Keratinocyte (primary cell): ENCODE measurements at regions not wholly inside any gene's neighbourhood (a gene's known extent, or its start where the extent isn't known, plus 50 kb on each side); places are given as distances from the start of the nearest gene placed in this dataset.
"Not testable (repeated sequence)": the region's sequence is repeated elsewhere in the genome, so short reads cannot be mapped to it uniquely, and the experiment has no call there.

Experiments used
- DNase-seq: peaks from one replicate; pipeline ENCODE4 v3.0.0-alpha.2; 2011; ENCODE audit warnings: low read depth, missing footprints, low spot score
- FAIRE-seq: peaks from 2 replicates; lab custom pipeline; 2011; peaks lifted over from hg19 to GRCh38; lab: Jason Lieb, UNC
- H2AFZ ChIP-seq: 2 replicates; pipeline ENCODE4 v1.6.0; 2012; ENCODE audit warnings: low read length, control low read depth, inconsistent platforms; ENCODE audit not compliant: control insufficient read depth
- H3K27ac ChIP-seq: 2 replicates; pipeline ENCODE4 v1.5.1; 2011; ENCODE audit warnings: low read length; ENCODE audit not compliant: control insufficient read depth, insufficient read depth
- H3K27me3 ChIP-seq: 3 replicates; pipeline ENCODE4 v1.6.0; 2011; ENCODE audit warnings: low read length; ENCODE audit not compliant: control insufficient read depth, insufficient read depth; ENCODE audit errors: extremely low read depth
- H3K36me3 ChIP-seq, 2 experiments: 2 replicates in 1 of 2; 3 replicates in 1 of 2; pipeline ENCODE4 v1.5.1; 2011; ENCODE audit warnings: low read length in 2 of 2, mild to moderate bottlenecking in 1 of 2; ENCODE audit not compliant: control insufficient read depth in 2 of 2, insufficient read depth in 2 of 2; ENCODE audit errors: extremely low read depth in 1 of 2
- H3K4me1 ChIP-seq: 3 replicates; pipeline ENCODE4 v1.5.1; 2011; ENCODE audit warnings: low read length; ENCODE audit not compliant: control insufficient read depth, insufficient read depth; ENCODE audit errors: extremely low read depth
- H3K4me2 ChIP-seq: 3 replicates; pipeline ENCODE4 v1.6.0; 2011; ENCODE audit warnings: low read depth, low read length; ENCODE audit not compliant: control insufficient read depth, insufficient read depth; ENCODE audit errors: extremely low read depth
- H3K4me3 ChIP-seq, 3 experiments: fragments of 200-600 bp in 1 of 3; sonication (generic) in 1 of 3; 2 replicates in 2 of 3; 3 replicates in 1 of 3; pipeline ENCODE4 v1.5.1; 2011 to 2016; ENCODE audit warnings: low read length in 3 of 3, mild to moderate bottlenecking in 3 of 3, control low read depth in 2 of 3, inconsistent platforms in 1 of 3, low read depth in 1 of 3, mixed read lengths in 1 of 3, mixed run types in 1 of 3, moderate library complexity in 1 of 3; ENCODE audit not compliant: control insufficient read depth in 2 of 3, insufficient read depth in 2 of 3; ENCODE audit errors: extremely low read depth in 1 of 3
- H3K79me2 ChIP-seq: 2 replicates; pipeline ENCODE4 v1.6.0; 2012; ENCODE audit warnings: low read length; ENCODE audit not compliant: control insufficient read depth, insufficient read depth
- H3K9ac ChIP-seq: 3 replicates; pipeline ENCODE4 v1.6.0; 2011; ENCODE audit warnings: low read length; ENCODE audit not compliant: control insufficient read depth, insufficient read depth; ENCODE audit errors: extremely low read depth
- H3K9me1 ChIP-seq: 3 replicates; pipeline ENCODE4 v1.6.0; 2011; ENCODE audit warnings: low read length; ENCODE audit not compliant: control insufficient read depth, insufficient read depth; ENCODE audit errors: extremely low read depth
- H3K9me3 ChIP-seq: 2 replicates; pipeline ENCODE4 v1.5.1; 2012; ENCODE audit warnings: low read depth, low read length; ENCODE audit not compliant: control insufficient read depth
- H4K20me1 ChIP-seq: 3 replicates; pipeline ENCODE4 v1.6.0; 2011; ENCODE audit warnings: low read length; ENCODE audit not compliant: control insufficient read depth, insufficient read depth; ENCODE audit errors: extremely low read depth
- EZH2 ChIP-seq: IDR thresholded peaks from one replicate; pipeline ENCODE4 v1.6.1; 2012; ENCODE audit warnings: inconsistent platforms, mild to moderate bottlenecking, low read length, moderate library complexity
- dilution Hi-C: fragments of 300-500 bp; cut with MboI; formaldehyde crosslinking; loops from one replicate; pipeline ENCODE4 v1.7.0; 2020; ENCODE audit warnings: low sequenced_read_pairs; ENCODE audit not compliant: extremely low pct_ligation_motif_present
- TF ChIP-seq, protein P1 (sequence below), 3 experiments: IDR thresholded peaks in 1 of 3; conservative IDR thresholded peaks in 1 of 3; optimal IDR thresholded peaks in 1 of 3; 2 replicates in 2 of 3; 3 replicates in 1 of 3; pipeline versions ENCODE3 to v1.5.1; 2011; ENCODE audit warnings: low read length in 3 of 3, mild to moderate bottlenecking in 3 of 3, moderate library complexity in 2 of 3, control low read depth in 1 of 3, inconsistent platforms in 1 of 3; ENCODE audit not compliant: insufficient read depth in 2 of 3; ENCODE audit errors: extremely low read depth in 1 of 3

DNA sequence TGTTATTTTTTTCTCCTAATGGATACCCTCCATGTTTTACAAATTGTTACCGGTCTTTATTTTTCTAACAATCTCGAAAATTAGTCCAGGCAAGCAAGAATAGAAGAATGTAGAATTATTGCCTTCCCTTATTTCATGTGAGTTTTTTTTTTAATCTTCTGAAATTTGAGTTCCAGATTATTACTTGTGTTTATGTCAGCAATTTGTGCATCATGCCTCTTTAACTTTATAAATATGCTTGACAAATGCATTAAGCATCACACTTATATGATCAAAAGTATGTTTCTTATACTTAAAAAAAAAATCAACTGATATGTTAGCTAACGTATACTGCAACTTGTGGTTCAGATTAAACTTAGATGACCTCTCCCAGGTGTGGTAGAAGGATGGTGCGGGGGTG, 242.7 kb upstream of the VSTM2A start:
- FAIRE-seq = no peak

DNA sequence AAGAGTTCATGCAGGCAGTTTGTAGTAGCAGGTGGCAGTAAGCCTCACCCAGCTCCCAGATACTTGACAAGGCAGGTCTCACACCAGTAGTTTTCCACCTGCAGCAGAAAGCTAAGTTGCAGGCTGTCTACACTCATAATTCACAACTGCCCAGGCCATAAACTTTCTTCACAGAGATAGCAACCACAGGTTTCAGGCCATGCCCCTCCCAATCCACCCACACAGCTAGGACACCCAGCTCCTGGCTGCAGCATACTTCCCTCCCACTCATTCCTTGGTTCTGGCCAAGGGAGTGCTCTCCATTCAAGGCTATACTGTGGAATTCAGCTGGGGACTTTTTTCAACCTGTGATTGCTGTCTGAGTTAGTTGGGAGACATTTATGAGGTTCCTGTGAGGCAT, 226.2 kb upstream of the VSTM2A start:
- H3K4me3 ChIP-seq, H3K4me2 ChIP-seq, H3K4me1 ChIP-seq, H2AFZ ChIP-seq, dilution Hi-C loops, H3K9ac ChIP-seq, H3K36me3 ChIP-seq, FAIRE-seq, H3K9me3 ChIP-seq, H3K9me1 ChIP-seq, H3K27ac ChIP-seq, DNase-seq, H3K79me2 ChIP-seq, H4K20me1 ChIP-seq, H3K27me3 ChIP-seq: not testable (repeated sequence)

More for the DNA sequence above, 242.7 kb upstream of the VSTM2A start:
- no peak overlapping the region for H3K27ac ChIP-seq
- no peak overlapping the region for H3K4me3 ChIP-seq
- DNase-seq = no peak
- no peaks in the 10 kb centered on the region for H3K9me3 ChIP-seq
- no peak overlapping the region for H2AFZ ChIP-seq
- H3K4me2 ChIP-seq = no peak overlapping the region
- no peaks in the 10 kb centered on the region for H3K36me3 ChIP-seq
- H4K20me1 ChIP-seq = no peaks in the 10 kb centered on the region
- H3K9me1 ChIP-seq = no peaks in the 10 kb centered on the region
- TF ChIP-seq, protein P1, sequence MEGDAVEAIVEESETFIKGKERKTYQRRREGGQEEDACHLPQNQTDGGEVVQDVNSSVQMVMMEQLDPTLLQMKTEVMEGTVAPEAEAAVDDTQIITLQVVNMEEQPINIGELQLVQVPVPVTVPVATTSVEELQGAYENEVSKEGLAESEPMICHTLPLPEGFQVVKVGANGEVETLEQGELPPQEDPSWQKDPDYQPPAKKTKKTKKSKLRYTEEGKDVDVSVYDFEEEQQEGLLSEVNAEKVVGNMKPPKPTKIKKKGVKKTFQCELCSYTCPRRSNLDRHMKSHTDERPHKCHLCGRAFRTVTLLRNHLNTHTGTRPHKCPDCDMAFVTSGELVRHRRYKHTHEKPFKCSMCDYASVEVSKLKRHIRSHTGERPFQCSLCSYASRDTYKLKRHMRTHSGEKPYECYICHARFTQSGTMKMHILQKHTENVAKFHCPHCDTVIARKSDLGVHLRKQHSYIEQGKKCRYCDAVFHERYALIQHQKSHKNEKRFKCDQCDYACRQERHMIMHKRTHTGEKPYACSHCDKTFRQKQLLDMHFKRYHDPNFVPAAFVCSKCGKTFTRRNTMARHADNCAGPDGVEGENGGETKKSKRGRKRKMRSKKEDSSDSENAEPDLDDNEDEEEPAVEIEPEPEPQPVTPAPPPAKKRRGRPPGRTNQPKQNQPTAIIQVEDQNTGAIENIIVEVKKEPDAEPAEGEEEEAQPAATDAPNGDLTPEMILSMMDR (optimal IDR thresholded peaks at IDR 0.05 in 1 of 3, IDR thresholded peaks at IDR 0.05 in 1 of 3, conservative IDR thresholded peaks at IDR 0.05 in 1 of 3; ENCODE audit: extremely low read depth in 1 of 3, insufficient read depth in 2 of 3, low read length in 3 of 3) = no peak
- no peak for TF ChIP-seq EZH2
- H3K27me3 ChIP-seq = no peaks in the 10 kb centered on the region
- no peaks in the 10 kb centered on the region for H3K4me1 ChIP-seq
- no peaks in the 10 kb centered on the region for H3K79me2 ChIP-seq
- no peak overlapping the region for H3K9ac ChIP-seq
- dilution Hi-C loops = no loop called here

DNA sequence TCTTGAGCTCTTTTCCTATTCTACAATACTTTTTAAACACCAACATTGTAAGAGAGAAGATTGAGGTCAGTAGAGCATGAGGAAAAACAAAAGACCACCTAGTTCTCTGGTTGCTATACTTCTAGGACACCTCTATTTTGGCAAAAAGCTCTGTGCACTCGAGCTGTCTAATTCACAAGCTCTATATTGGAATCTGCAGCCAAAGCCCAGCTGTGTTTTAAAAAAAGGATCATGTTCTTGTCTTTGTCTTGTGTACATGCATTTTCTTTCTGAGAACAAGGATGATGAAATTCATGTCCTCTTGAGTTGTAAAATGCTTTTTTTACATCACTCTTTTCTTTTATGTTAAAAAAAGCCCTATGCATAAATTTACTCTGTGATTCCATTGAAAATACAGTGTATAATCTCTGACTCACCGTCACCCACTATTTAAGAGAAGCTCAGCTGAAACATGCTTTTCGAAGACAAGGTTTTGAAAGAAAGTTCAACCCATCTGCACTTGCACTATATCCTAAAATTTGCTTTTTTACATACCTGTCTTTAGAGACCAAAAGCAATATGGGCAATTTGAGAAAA, 215.5 kb upstream of the VSTM2A start:
- H3K4me1 ChIP-seq = no peaks in the 10 kb centered on the region
- no peak for DNase-seq
- H3K9me1 ChIP-seq = no peaks in the 10 kb centered on the region
- H4K20me1 ChIP-seq = no peaks in the 10 kb centered on the region
- H3K27ac ChIP-seq = no peak overlapping the region
- H3K27me3 ChIP-seq = peaks cover 8% of the 10 kb centered on the region
- no peak overlapping the region for H3K4me2 ChIP-seq
- no peaks in the 10 kb centered on the region for H3K36me3 ChIP-seq
- no peak overlapping the region for H3K9ac ChIP-seq
- H3K4me3 ChIP-seq = no peak overlapping the region
- TF ChIP-seq, protein P1 (optimal IDR thresholded peaks at IDR 0.05 in 1 of 3, IDR thresholded peaks at IDR 0.05 in 1 of 3, conservative IDR thresholded peaks at IDR 0.05 in 1 of 3; ENCODE audit: extremely low read depth in 1 of 3, insufficient read depth in 2 of 3, low read length in 3 of 3) = no peak
- TF ChIP-seq EZH2 = no peak
- no peak for FAIRE-seq
- dilution Hi-C loops = no loop called here
- H2AFZ ChIP-seq = no peak overlapping the region
- H3K9me3 ChIP-seq = no peaks in the 10 kb centered on the region
- no peaks in the 10 kb centered on the region for H3K79me2 ChIP-seq
